Mesendoderm (in vitro differentiated cells): ENCODE measurements at regions not wholly inside any gene's neighbourhood (a gene's known extent, or its start where the extent isn't known, plus 50 kb on each side); places are given as distances from the start of the nearest gene placed in this dataset.

Experiments used
- DNase-seq: peaks from one replicate; pipeline ENCODE4 v3.0.0; 2013
- H2AK5ac ChIP-seq: 2 replicates; pipeline ENCODE4 v1.6.1; 2013; ENCODE audit warnings: low read length, inconsistent platforms
- H2BK120ac ChIP-seq: 2 replicates; pipeline ENCODE4 v1.6.1; 2013; ENCODE audit warnings: low read depth, mild to moderate bottlenecking, low read length, moderate library complexity, mixed read lengths
- H2BK15ac ChIP-seq: replicated peaks from 2 replicates; pipeline ENCODE4 v1.6.1; 2013; ENCODE audit warnings: low read depth, mild to moderate bottlenecking, moderate library complexity
- H2BK5ac ChIP-seq: 2 replicates; pipeline ENCODE4 v1.6.1; 2013; ENCODE audit warnings: low read length, inconsistent platforms
- H3K18ac ChIP-seq: 2 replicates; pipeline ENCODE4 v1.6.1; 2013; ENCODE audit warnings: mild to moderate bottlenecking, low read length, mixed read lengths
- H3K23ac ChIP-seq: one replicate; pipeline ENCODE4 v1.6.1; 2013; ENCODE audit warnings: low read length
- H3K27ac ChIP-seq: 2 replicates; pipeline ENCODE4 v1.5.1; 2013; ENCODE audit warnings: low read depth, mild to moderate bottlenecking, inconsistent platforms, low read length, moderate library complexity
- H3K27me3 ChIP-seq: 2 replicates; pipeline ENCODE4 v1.6.1; 2013; ENCODE audit warnings: low read length, control low read depth, mild to moderate bottlenecking, inconsistent platforms; ENCODE audit not compliant: insufficient read depth, poor library complexity
- H3K36me3 ChIP-seq: 2 replicates; pipeline ENCODE4 v1.6.1; 2013; ENCODE audit warnings: low read length, inconsistent platforms; ENCODE audit not compliant: control insufficient read depth, insufficient read depth
- H3K4ac ChIP-seq: one replicate; pipeline ENCODE4 v1.6.1; 2013; ENCODE audit warnings: low read depth, mild to moderate bottlenecking, low read length, moderate library complexity
- H3K4me1 ChIP-seq: 2 replicates; pipeline ENCODE4 v1.6.1; 2013; ENCODE audit warnings: low read depth, low read length, inconsistent platforms; ENCODE audit not compliant: control insufficient read depth
- H3K4me2 ChIP-seq: 2 replicates; pipeline ENCODE4 v1.6.1; 2013; ENCODE audit warnings: low read length
- H3K4me3 ChIP-seq: 2 replicates; pipeline ENCODE4 v1.5.1; 2013; ENCODE audit warnings: mild to moderate bottlenecking, low read length
- H3K56ac ChIP-seq: one replicate; pipeline ENCODE4 v1.6.1; 2013; ENCODE audit warnings: low read length
- H3K79me1 ChIP-seq: 2 replicates; pipeline ENCODE4 v1.6.1; 2013; ENCODE audit warnings: low read length, inconsistent platforms
- H3K79me2 ChIP-seq: 2 replicates; pipeline ENCODE4 v1.6.1; 2013; ENCODE audit warnings: mild to moderate bottlenecking, low read length; ENCODE audit not compliant: control insufficient read depth, insufficient read depth
- H3K9ac ChIP-seq: 2 replicates; pipeline ENCODE4 v1.6.1; 2013; ENCODE audit warnings: low read length, inconsistent platforms
- H4K5ac ChIP-seq: one replicate; pipeline ENCODE4 v1.6.1; 2013; ENCODE audit warnings: low read length
- H4K8ac ChIP-seq: one replicate; pipeline ENCODE4 v1.6.1; 2013; ENCODE audit warnings: low read depth, mild to moderate bottlenecking, control low read depth, low read length, moderate library complexity
- WGBS: extraction: QIAGEN DNeasy Blood & Tissue Kit; methylation state at CpG from one replicate; pipeline ENCODE4 v1.1.7; 2013; ENCODE audit warnings: low lambda C conversion rate, missing lambda C conversion rate; ENCODE audit not compliant: insufficient coverage; ENCODE audit errors: extremely low coverage; 5-methylcytosine and 5-hydroxymethylcytosine counted together

DNA sequence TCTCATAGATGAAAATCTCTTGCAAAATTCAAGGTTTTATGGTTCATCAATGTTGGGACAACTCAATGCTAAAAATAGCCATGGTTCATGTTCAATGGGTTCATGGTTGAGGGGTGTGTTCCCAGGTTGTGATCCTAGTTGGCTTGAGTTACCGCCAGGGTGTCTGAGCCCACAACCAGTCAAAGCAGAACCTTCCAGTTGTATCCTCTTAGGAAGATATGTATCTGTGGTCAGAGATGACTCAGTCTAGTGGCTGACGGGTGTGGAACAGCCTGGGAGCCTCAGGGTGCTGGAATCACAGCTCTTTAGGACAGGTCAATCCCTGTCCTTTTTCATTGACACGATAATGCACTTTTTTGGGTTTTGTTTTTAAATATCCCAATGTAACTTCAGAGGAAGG is 192.3 kb upstream of the NR3C2 start:
- Histone ChIP-seq H2BK15ac (no peak overlapping the region), H4K8ac (no peak overlapping the region), H3K4ac (no peak overlapping the region), H3K36me3 (no peaks in the 10 kb centered on the region), H3K4me3 (no peak overlapping the region), H2AK5ac (no peak overlapping the region), H2BK5ac (no peak overlapping the region), H3K18ac (no peak overlapping the region), H3K79me1 (no peaks in the 10 kb centered on the region), H3K56ac (no peak overlapping the region), H3K4me2 (no peak overlapping the region), H3K79me2 (no peaks in the 10 kb centered on the region), H3K9ac (no peak overlapping the region), H3K23ac (no peak overlapping the region), H3K27ac (no peak overlapping the region), H4K5ac (no peak overlapping the region), H3K27me3 (no peaks in the 10 kb centered on the region), H2BK120ac (no peak overlapping the region), H3K4me1 (no peaks in the 10 kb centered on the region)
- DNase-seq = no peak
- WGBS = no CpG with 5 or more reads among the region's 3 CpGs

GRCh38 chr4:148633720-148634119 is 191.5 kb upstream of the NR3C2 start:
- no peak overlapping the region for H2AK5ac ChIP-seq
- DNase-seq = no peak
- H2BK5ac ChIP-seq = no peak overlapping the region
- no peak overlapping the region for H2BK15ac ChIP-seq
- H3K9ac ChIP-seq = no peak overlapping the region
- H3K79me1 ChIP-seq = no peaks in the 10 kb centered on the region
- H3K4me1 ChIP-seq = no peaks in the 10 kb centered on the region
- no peak overlapping the region for H2BK120ac ChIP-seq
- no peaks in the 10 kb centered on the region for H3K27me3 ChIP-seq
- no peak overlapping the region for H3K56ac ChIP-seq
- no CpG with 5 or more reads among the region's 3 CpGs for WGBS
- no peak overlapping the region for H3K23ac ChIP-seq
- no peak overlapping the region for H3K4me2 ChIP-seq
- no peak overlapping the region for H3K27ac ChIP-seq
- no peak overlapping the region for H3K18ac ChIP-seq
- H3K4ac ChIP-seq = no peak overlapping the region
- H3K36me3 ChIP-seq = no peaks in the 10 kb centered on the region
- H4K5ac ChIP-seq = no peak overlapping the region
- H4K8ac ChIP-seq = no peak overlapping the region
- H3K4me3 ChIP-seq = no peak overlapping the region
- H3K79me2 ChIP-seq = no peaks in the 10 kb centered on the region

- WGBS = no CpG with 5 or more reads among the region's 2 CpGs
- H3K27me3 ChIP-seq = no peaks in the 10 kb centered on the region
- H3K36me3 ChIP-seq = no peaks in the 10 kb centered on the region
- no peak overlapping the region for H2BK120ac ChIP-seq
- H4K8ac ChIP-seq = no peak overlapping the region
- no peak overlapping the region for H3K27ac ChIP-seq
- no peaks in the 10 kb centered on the region for H3K79me1 ChIP-seq
- H3K9ac ChIP-seq = no peak overlapping the region
- H3K23ac ChIP-seq = no peak overlapping the region
- no peak overlapping the region for H3K56ac ChIP-seq
- no peak overlapping the region for H3K4me3 ChIP-seq
- no peak overlapping the region for H2BK5ac ChIP-seq
- H2BK15ac ChIP-seq = no peak overlapping the region
- H3K79me2 ChIP-seq = no peaks in the 10 kb centered on the region
- H3K4me1 ChIP-seq = no peaks in the 10 kb centered on the region
- no peak overlapping the region for H3K4me2 ChIP-seq
- H4K5ac ChIP-seq = no peak overlapping the region
- H2AK5ac ChIP-seq = no peak overlapping the region
- no peak overlapping the region for H3K4ac ChIP-seq
- H3K18ac ChIP-seq = no peak overlapping the region
- DNase-seq = no peak
Observed at GRCh38 chr4:148632476-148632875, 190.3 kb upstream of the NR3C2 start.

DNA sequence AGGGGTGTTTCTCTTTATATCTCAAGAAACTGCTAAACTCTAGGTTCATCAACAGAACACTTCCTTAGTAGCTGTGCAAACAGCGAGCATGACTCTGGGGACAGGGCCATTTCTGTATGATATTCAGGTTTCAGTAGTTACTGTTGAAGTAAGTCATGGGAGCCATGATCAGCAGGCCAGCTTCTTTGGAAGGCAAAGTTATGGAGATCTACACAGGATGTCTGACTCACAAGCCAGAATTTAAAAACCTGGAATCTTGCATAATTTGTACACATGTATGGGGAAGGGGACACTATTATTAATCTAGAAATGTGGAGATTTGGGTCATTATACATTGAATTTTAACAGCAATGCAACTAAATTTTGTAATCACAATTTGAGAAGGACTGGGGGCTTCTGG is 187.8 kb upstream of the NR3C2 start:
- Histone ChIP-seq H3K79me1 (no peaks in the 10 kb centered on the region), H2BK15ac (no peak overlapping the region), H3K23ac (no peak overlapping the region), H4K8ac (no peak overlapping the region), H3K4me3 (no peak overlapping the region), H3K4me2 (no peak overlapping the region), H3K18ac (no peak overlapping the region), H4K5ac (no peak overlapping the region), H3K56ac (no peak overlapping the region), H2AK5ac (no peak overlapping the region), H3K4ac (no peak overlapping the region), H3K27ac (no peak overlapping the region), H3K36me3 (no peaks in the 10 kb centered on the region), H3K9ac (no peak overlapping the region), H2BK5ac (no peak overlapping the region), H3K4me1 (no peaks in the 10 kb centered on the region), H3K27me3 (no peaks in the 10 kb centered on the region), H3K79me2 (no peaks in the 10 kb centered on the region), H2BK120ac (no peak overlapping the region)
- no peak for DNase-seq
- no CpG with 5 or more reads among the region's 1 CpG for WGBS

- Histone ChIP-seq H2BK5ac (no peak overlapping the region), H4K5ac (no peak overlapping the region), H2BK120ac (no peak overlapping the region), H3K36me3 (no peaks in the 10 kb centered on the region), H3K4ac (no peak overlapping the region), H3K4me2 (no peak overlapping the region), H3K9ac (no peak overlapping the region), H4K8ac (no peak overlapping the region), H3K4me1 (no peaks in the 10 kb centered on the region), H3K56ac (no peak overlapping the region), H3K79me2 (no peaks in the 10 kb centered on the region), H3K18ac (no peak overlapping the region), H3K4me3 (no peak overlapping the region), H2AK5ac (no peak overlapping the region), H3K23ac (no peak overlapping the region), H3K27ac (no peak overlapping the region), H3K27me3 (no peaks in the 10 kb centered on the region), H3K79me1 (no peaks in the 10 kb centered on the region), H2BK15ac (no peak overlapping the region)
- DNase-seq = no peak
Observed at GRCh38 chr4:148618856-148619255, 176.6 kb upstream of the NR3C2 start.

- Histone ChIP-seq H3K23ac (no peak overlapping the region), H3K4me3 (no peak overlapping the region), H3K9ac (no peak overlapping the region), H3K4me2 (no peak overlapping the region), H3K27me3 (no peaks in the 10 kb centered on the region), H3K36me3 (no peaks in the 10 kb centered on the region), H3K79me1 (no peaks in the 10 kb centered on the region), H2AK5ac (no peak overlapping the region), H2BK15ac (no peak overlapping the region), H3K18ac (no peak overlapping the region), H3K4ac (no peak overlapping the region), H3K4me1 (no peaks in the 10 kb centered on the region), H4K8ac (no peak overlapping the region), H3K79me2 (no peaks in the 10 kb centered on the region), H3K56ac (no peak overlapping the region), H2BK5ac (no peak overlapping the region), H2BK120ac (no peak overlapping the region), H4K5ac (no peak overlapping the region), H3K27ac (no peak overlapping the region)
- DNase-seq = no peak
- WGBS = no CpG with 5 or more reads among the region's 4 CpGs
Observed at GRCh38 chr4:148608968-148609367, 166.8 kb upstream of the NR3C2 start.
